B cell (primary cell): ENCODE measurements at regions not wholly inside any gene's neighbourhood (a gene's known extent, or its start where the extent isn't known, plus 50 kb on each side); places are given as distances from the start of the nearest gene placed in this dataset.

ENCODE experiments used
- EZH2 ChIP-seq: IDR thresholded peaks from 2 replicates; pipeline ENCODE4 v1.6.1; 2012; ENCODE audit warnings: borderline replicate concordance, low read depth, mild to moderate bottlenecking, moderate library complexity, low read length; ENCODE audit not compliant: insufficient read depth, poor library complexity, severe bottlenecking
- TF ChIP-seq, protein P1 (sequence below): fragments of 200-600 bp; IDR thresholded peaks from one replicate; pipeline ENCODE4 v1.8.0; 2022; ENCODE audit warnings: antibody characterized with exemption, mild to moderate bottlenecking

DNA sequence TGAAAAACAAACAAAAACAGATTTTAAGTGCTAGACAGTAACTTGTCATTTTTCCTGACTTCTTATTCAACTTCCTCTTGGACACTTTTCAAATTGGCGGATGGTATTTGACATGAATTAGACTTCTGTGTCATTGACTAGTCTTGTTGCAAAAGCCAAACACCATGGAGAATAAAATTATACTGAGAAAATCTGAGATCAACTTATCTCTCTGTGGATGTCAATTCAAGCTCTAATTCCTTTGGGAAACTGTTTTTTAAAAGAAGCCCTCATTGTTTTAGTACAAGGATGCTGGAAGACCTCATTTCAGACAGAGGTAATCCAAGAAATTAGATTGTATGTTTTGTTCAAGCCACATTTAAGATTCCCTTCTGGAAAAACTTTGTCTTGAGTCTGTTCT, 831.0 kb downstream of the SEMA5A start:
- TF ChIP-seq, protein P1, sequence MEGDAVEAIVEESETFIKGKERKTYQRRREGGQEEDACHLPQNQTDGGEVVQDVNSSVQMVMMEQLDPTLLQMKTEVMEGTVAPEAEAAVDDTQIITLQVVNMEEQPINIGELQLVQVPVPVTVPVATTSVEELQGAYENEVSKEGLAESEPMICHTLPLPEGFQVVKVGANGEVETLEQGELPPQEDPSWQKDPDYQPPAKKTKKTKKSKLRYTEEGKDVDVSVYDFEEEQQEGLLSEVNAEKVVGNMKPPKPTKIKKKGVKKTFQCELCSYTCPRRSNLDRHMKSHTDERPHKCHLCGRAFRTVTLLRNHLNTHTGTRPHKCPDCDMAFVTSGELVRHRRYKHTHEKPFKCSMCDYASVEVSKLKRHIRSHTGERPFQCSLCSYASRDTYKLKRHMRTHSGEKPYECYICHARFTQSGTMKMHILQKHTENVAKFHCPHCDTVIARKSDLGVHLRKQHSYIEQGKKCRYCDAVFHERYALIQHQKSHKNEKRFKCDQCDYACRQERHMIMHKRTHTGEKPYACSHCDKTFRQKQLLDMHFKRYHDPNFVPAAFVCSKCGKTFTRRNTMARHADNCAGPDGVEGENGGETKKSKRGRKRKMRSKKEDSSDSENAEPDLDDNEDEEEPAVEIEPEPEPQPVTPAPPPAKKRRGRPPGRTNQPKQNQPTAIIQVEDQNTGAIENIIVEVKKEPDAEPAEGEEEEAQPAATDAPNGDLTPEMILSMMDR: no peak
- no peak for TF ChIP-seq EZH2
